A673 (cell line): ENCODE measurements at regions not wholly inside any gene's neighbourhood (a gene's known extent, or its start where the extent isn't known, plus 50 kb on each side); places are given as distances from the start of the nearest gene placed in this dataset.

Source experiments
- EZH2 ChIP-seq: fragments of 200-600 bp; sonication (generic); IDR thresholded peaks from 2 replicates; pipeline ENCODE4 v1.6.1; 2017; ENCODE audit warnings: borderline replicate concordance, low read depth, mild to moderate bottlenecking, mixed read lengths, antibody characterized with exemption, low read length; ENCODE audit not compliant: poor library complexity, severe bottlenecking
- TF ChIP-seq, protein P1 (sequence below): fragments of 300-800, 200-600 bp; sonication (generic); conservative IDR thresholded peaks from 2 replicates; pipeline ENCODE4 v1.5.1; 2017; ENCODE audit warnings: low read depth, mild to moderate bottlenecking, antibody characterized with exemption, low read length, moderate library complexity, mixed read lengths

DNA sequence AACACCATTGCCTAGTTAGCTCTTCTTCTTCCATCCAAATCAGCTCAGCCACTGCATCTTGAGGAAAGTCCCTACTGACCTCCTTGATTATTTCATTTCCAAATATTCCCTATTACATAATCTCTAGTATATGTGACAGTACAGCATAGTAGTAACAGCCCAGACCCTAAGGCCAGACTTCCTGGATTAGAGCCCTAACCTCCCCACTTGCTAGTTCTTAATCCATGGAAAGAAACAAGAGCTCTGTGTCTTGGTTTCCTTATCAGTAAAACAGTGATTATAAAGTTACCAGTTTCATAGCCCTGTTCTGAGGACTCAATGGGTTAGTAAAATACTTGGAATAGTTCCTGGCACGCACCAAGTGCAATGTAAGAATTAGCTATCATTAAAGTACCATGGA is 153.0 kb downstream of the RAP2A start:
- TF ChIP-seq EZH2 = no peak
- TF ChIP-seq, protein P1, sequence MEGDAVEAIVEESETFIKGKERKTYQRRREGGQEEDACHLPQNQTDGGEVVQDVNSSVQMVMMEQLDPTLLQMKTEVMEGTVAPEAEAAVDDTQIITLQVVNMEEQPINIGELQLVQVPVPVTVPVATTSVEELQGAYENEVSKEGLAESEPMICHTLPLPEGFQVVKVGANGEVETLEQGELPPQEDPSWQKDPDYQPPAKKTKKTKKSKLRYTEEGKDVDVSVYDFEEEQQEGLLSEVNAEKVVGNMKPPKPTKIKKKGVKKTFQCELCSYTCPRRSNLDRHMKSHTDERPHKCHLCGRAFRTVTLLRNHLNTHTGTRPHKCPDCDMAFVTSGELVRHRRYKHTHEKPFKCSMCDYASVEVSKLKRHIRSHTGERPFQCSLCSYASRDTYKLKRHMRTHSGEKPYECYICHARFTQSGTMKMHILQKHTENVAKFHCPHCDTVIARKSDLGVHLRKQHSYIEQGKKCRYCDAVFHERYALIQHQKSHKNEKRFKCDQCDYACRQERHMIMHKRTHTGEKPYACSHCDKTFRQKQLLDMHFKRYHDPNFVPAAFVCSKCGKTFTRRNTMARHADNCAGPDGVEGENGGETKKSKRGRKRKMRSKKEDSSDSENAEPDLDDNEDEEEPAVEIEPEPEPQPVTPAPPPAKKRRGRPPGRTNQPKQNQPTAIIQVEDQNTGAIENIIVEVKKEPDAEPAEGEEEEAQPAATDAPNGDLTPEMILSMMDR = no peak
